GM21723 (cell line): ENCODE measurements at regions not wholly inside any gene's neighbourhood (a gene's known extent, or its start where the extent isn't known, plus 50 kb on each side); places are given as distances from the start of the nearest gene placed in this dataset.

ENCODE experiments used
- ATAC-seq: cut with Tn5 transposase; IDR thresholded peaks from one replicate; pipeline ENCODE4 v1.9.1; 2021; ENCODE audit warnings: mild to moderate bottlenecking, moderate library complexity; ENCODE audit not compliant: unreplicated experiment

- no peak for ATAC-seq
Measured at GRCh38 chr1:83773059-83773458, 225.9 kb downstream of the TTLL7 start.

GRCh38 chr1:83770319-83770661, 228.6 kb downstream of the TTLL7 start:
- no peak for ATAC-seq

- ATAC-seq: no peak
Measured at GRCh38 chr1:83769594-83770318, 229.2 kb downstream of the TTLL7 start.

GRCh38 chr1:83769072-83769471, 229.9 kb downstream of the TTLL7 start:
- no peak for ATAC-seq

- no peak for ATAC-seq
Measured at GRCh38 chr1:83766241-83766691, 232.7 kb downstream of the TTLL7 start.

GRCh38 chr1:83765125-83765524, 233.8 kb downstream of the TTLL7 start:
- ATAC-seq: no peak

- ATAC-seq: no peak
Measured at GRCh38 chr1:83764209-83764608, 234.7 kb downstream of the TTLL7 start.

GRCh38 chr1:83763361-83764095, 235.4 kb downstream of the TTLL7 start:
- no peak for ATAC-seq

GRCh38 chr1:83762416-83762815, 236.5 kb downstream of the TTLL7 start:
- ATAC-seq: no peak

- ATAC-seq: no peak
Measured at GRCh38 chr1:83762039-83762365, 236.9 kb downstream of the TTLL7 start.

GRCh38 chr1:83761167-83762038, 237.5 kb downstream of the TTLL7 start:
- ATAC-seq: peak; percentile 100

GRCh38 chr1:83760226-83761021, 238.5 kb downstream of the TTLL7 start:
- ATAC-seq: no peak

- no peak for ATAC-seq
Measured at GRCh38 chr1:83756984-83757717, 241.8 kb downstream of the TTLL7 start.

- ATAC-seq: no peak
Measured at GRCh38 chr1:83751602-83752001, 247.3 kb downstream of the TTLL7 start.

GRCh38 chr1:83750201-83750600, 248.7 kb downstream of the TTLL7 start:
- ATAC-seq: no peak

GRCh38 chr1:83747853-83748482, 251.0 kb downstream of the TTLL7 start:
- no peak for ATAC-seq

GRCh38 chr1:83746234-83746633, 252.7 kb downstream of the TTLL7 start:
- ATAC-seq: peak; percentile 72

GRCh38 chr1:83742446-83742845, 256.5 kb downstream of the TTLL7 start:
- no peak for ATAC-seq

GRCh38 chr1:83741770-83742169, 257.2 kb downstream of the TTLL7 start:
- ATAC-seq: no peak

GRCh38 chr1:83741348-83741747, 257.6 kb downstream of the TTLL7 start:
- ATAC-seq: no peak
